Karpas-422 (cell line): ENCODE measurements at regions not wholly inside any gene's neighbourhood (a gene's known extent, or its start where the extent isn't known, plus 50 kb on each side); places are given as distances from the start of the nearest gene placed in this dataset.

Experiments
- DNase-seq: peaks from one replicate; pipeline ENCODE4 v3.0.0-alpha.2; 2015
- H2AFZ ChIP-seq: fragments of 200-600 bp; sonication (generic); 2 replicates; pipeline ENCODE4 v1.6.1; 2014; ENCODE audit warnings: antibody characterized with exemption, low read length, mixed read lengths
- H3K27ac ChIP-seq: fragments of 200-600 bp; sonication (generic); 2 replicates; pipeline ENCODE4 v1.5.1; 2014; ENCODE audit warnings: mild to moderate bottlenecking, low read length, moderate library complexity
- H3K27me3 ChIP-seq: fragments of 200-600 bp; sonication (generic); 2 replicates; pipeline ENCODE4 v1.6.1; 2014; ENCODE audit warnings: low read length, mixed read lengths
- H3K36me3 ChIP-seq: fragments of 200-600 bp; sonication (generic); 2 replicates; pipeline ENCODE4 v1.6.1; 2014; ENCODE audit warnings: low read length, mixed read lengths; ENCODE audit not compliant: insufficient read depth
- H3K4me1 ChIP-seq: fragments of 200-600 bp; sonication (generic); 2 replicates; pipeline ENCODE4 v1.6.1; 2014; ENCODE audit warnings: mild to moderate bottlenecking, low read length, mixed read lengths
- H3K4me2 ChIP-seq: fragments of 200-600 bp; sonication (generic); 2 replicates; pipeline ENCODE4 v1.6.1; 2014; ENCODE audit warnings: low read length, low read depth, mild to moderate bottlenecking; ENCODE audit not compliant: poor library complexity, severe bottlenecking
- H3K4me3 ChIP-seq: fragments of 200-600 bp; sonication (generic); 2 replicates; pipeline ENCODE4 v1.5.1; 2014; ENCODE audit warnings: mild to moderate bottlenecking, antibody characterized with exemption, low read length, mixed read lengths
- H3K79me2 ChIP-seq: fragments of 200-600 bp; sonication (generic); 2 replicates; pipeline ENCODE4 v1.6.1; 2014; ENCODE audit warnings: mild to moderate bottlenecking, low read length, mixed read lengths
- H3K9ac ChIP-seq: fragments of 200-600 bp; sonication (generic); 2 replicates; pipeline ENCODE4 v1.6.0; 2014; ENCODE audit warnings: low read length
- H3K9me2 ChIP-seq: fragments of 200-600 bp; sonication (generic), shearing (Covaris generic); replicated peaks from 2 replicates; pipeline ENCODE4 v1.6.0; 2014; ENCODE audit warnings: mild to moderate bottlenecking, low read length, moderate library complexity; ENCODE audit not compliant: insufficient read depth
- H3K9me3 ChIP-seq: fragments of 300-700, 200-600 bp; sonication (generic); 2 replicates; pipeline ENCODE4 v1.6.1; 2014; ENCODE audit warnings: low read length, mixed read lengths
- H4K20me1 ChIP-seq: fragments of 200-600 bp; sonication (generic); 2 replicates; pipeline ENCODE4 v1.6.1; 2014; ENCODE audit warnings: mild to moderate bottlenecking, antibody characterized with exemption, low read length, low read depth; ENCODE audit not compliant: insufficient read depth

DNA sequence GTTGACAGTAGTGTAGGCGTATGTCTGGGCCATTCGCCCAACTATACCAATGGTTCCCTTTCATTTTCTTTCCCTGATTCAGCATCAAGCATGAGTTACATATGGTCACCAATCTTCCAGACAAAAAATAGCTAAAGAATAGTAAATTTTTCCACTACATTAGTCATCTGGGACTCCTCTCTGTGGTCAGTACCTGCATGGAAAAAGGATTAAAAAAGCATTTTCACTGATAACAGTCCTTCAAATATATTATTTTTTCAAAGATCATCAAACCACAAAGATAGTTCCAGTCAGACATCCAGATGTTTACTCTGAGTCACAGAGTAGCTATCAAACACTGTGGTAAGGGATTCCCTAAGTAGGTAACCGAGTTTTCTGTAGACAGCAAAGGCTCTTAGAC, 302.6 kb upstream of the SEMA3D start:
- Histone ChIP-seq H3K79me2 (no peaks in the 10 kb centered on the region), H3K4me1 (no peaks in the 10 kb centered on the region), H2AFZ (no peak overlapping the region), H4K20me1 (no peaks in the 10 kb centered on the region), H3K27ac (no peak overlapping the region), H3K9me3 (peaks cover 23% of the 10 kb centered on the region), H3K4me3 (no peak overlapping the region), H3K4me2 (no peak overlapping the region), H3K9ac (no peak overlapping the region), H3K27me3 (no peaks in the 10 kb centered on the region), H3K9me2 (no peaks in the 10 kb centered on the region), H3K36me3 (no peaks in the 10 kb centered on the region)
- DNase-seq, result no peak

DNA sequence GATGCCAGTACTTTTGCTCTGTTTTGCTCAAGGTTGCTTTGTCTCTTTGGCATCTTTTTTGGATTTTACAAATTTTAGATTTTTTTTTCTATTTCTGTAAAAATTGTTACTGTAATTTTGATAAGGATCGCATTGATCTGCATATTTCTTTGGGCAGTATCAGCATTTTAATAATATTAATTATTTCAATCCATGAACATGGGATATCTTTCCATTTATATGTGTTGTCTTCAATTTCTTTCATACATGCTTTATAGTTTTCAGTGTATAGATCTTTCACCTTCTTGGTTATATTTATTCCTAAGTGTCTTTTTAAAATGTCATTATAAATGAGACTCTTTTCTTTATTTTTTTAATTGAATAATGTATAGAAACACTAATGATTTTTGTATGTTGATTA, 301.6 kb upstream of the SEMA3D start:
- Histone ChIP-seq H3K27me3 (no peaks in the 10 kb centered on the region), H3K4me3 (no peak overlapping the region)

DNA sequence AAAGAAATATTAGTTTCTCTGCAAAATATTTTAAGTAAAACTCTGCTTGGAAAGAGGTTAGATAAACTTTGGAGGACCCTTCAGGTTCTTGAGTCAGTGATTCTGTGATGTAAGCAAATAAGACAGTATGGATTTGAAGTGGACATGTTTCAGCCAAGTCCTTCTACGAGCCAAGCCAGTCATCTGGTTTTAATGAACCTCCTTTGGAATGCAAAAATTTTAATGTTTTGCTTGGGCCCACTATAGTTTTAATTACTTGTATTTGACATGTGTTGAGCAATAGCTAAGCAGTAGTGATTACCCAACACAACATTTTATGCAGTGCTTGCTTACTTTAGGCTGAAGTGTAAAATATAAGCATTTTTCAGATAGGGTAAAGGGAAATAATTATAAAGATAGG, 296.3 kb upstream of the SEMA3D start:
- Histone ChIP-seq H3K27me3 (no peaks in the 10 kb centered on the region), H3K9me2 (no peaks in the 10 kb centered on the region), H3K27ac (no peak overlapping the region), H3K4me1 (no peaks in the 10 kb centered on the region), H3K4me2 (no peak overlapping the region), H2AFZ (no peak overlapping the region), H3K36me3 (no peaks in the 10 kb centered on the region), H3K9ac (no peak overlapping the region), H3K4me3 (no peak overlapping the region), H4K20me1 (no peaks in the 10 kb centered on the region), H3K9me3 (peaks cover 29% of the 10 kb centered on the region), H3K79me2 (no peaks in the 10 kb centered on the region)
- DNase-seq, result no peak

More for the DNA sequence above, 301.6 kb upstream of the SEMA3D start:
- Histone ChIP-seq H3K9ac (no peak overlapping the region), H2AFZ (no peak overlapping the region), H4K20me1 (no peaks in the 10 kb centered on the region), H3K79me2 (no peaks in the 10 kb centered on the region), H3K27ac (no peak overlapping the region), H3K4me2 (no peak overlapping the region), H3K9me2 (no peaks in the 10 kb centered on the region), H3K36me3 (no peaks in the 10 kb centered on the region), H3K4me1 (no peaks in the 10 kb centered on the region), H3K9me3 (peaks cover 18% of the 10 kb centered on the region)
- DNase-seq, result no peak

DNA sequence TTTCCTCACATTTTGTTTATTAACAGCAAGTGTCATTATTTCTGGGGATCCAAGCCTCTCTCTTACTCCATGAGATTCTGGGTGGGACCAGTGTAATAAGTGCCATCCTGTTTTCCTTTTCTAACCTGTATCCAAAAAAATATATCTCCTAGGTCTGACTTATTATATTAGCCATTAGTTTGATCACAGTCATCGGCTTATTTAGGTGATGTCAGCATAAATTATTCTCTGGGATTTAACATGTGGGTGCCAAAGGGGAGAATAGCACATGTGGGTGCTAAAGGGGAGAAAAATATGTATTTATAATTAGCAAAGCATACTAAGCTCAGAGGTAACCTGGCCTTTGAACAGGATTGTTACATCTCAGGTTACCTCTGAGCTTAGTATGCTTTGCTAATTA, 293.8 kb upstream of the SEMA3D start:
- H3K79me2 ChIP-seq, result no peaks in the 10 kb centered on the region
- no peaks in the 10 kb centered on the region for H3K4me1 ChIP-seq
- H3K9ac ChIP-seq, result no peak overlapping the region
- no peak overlapping the region for H3K4me3 ChIP-seq
- no peak overlapping the region for H3K4me2 ChIP-seq
- H3K9me2 ChIP-seq, result no peaks in the 10 kb centered on the region
- no peaks in the 10 kb centered on the region for H4K20me1 ChIP-seq
- no peak for DNase-seq
- H3K27me3 ChIP-seq, result no peaks in the 10 kb centered on the region
- H3K9me3 ChIP-seq, result peaks cover 31% of the 10 kb centered on the region
- H3K27ac ChIP-seq, result no peak overlapping the region
- H3K36me3 ChIP-seq, result no peaks in the 10 kb centered on the region
- H2AFZ ChIP-seq, result no peak overlapping the region

DNA sequence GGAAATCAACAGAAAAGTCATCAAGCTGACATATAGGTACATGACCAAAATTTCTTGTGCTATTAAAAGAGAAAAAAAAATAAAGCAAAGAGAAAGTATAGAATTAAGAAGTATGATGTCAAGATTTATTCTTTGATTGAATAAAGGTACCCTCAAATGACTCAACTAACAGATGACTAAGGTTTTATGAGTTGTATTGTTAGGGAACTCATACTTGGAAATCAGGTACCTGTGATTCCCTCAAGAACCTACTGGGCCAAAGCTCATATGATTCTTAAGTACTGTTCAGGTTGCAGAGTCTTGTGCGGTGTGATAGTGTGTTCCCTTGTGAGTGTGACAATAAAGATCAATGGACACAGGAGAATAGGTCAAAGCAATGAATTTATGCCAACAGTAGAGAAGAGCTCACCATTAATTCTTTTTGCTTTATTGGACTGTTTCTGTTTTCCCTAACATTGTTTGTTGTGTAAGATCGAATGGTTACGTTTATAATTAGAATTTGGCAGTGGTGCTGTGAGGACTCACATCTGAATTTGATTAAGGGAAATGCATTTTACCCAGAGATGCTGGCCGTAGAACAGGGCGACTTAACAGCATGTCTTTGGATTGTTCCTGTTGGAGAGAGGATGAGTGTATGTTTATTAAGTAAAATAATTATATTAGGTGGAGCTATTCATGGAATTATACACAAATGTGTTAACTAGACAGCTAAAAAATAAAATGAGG, 293.2 kb upstream of the SEMA3D start:
- Histone ChIP-seq H3K36me3 (no peaks in the 10 kb centered on the region), H3K9ac (no peak overlapping the region), H3K9me3 (peaks cover 30% of the 10 kb centered on the region; the same call in 1 of the 2 replicates), H3K9me2 (no peaks in the 10 kb centered on the region), H2AFZ (no peak overlapping the region), H3K27me3 (no peaks in the 10 kb centered on the region), H3K4me3 (no peak overlapping the region), H3K4me1 (no peaks in the 10 kb centered on the region), H4K20me1 (no peaks in the 10 kb centered on the region), H3K4me2 (no peak overlapping the region), H3K27ac (no peak overlapping the region), H3K79me2 (no peaks in the 10 kb centered on the region)
- DNase-seq, result no peak

DNA sequence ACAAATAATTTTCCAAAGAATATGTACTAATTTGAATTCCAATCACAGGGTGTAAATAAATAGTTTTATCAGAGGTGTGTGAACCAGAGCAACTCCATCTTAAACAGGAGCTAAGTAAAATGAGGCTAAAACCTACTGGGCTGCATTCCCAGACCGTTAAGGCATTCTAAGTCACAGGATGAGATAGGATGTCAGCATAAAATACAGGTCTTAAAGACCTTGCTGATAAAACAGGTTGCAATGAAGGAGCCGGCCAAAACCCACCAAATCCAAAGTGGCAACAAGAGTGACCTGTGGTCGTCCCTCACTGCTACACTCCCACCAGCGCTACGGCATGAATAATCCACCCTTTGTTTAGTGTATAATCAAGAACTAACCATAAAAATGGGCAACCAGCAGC, 291.7 kb upstream of the SEMA3D start:
- no peaks in the 10 kb centered on the region for H3K79me2 ChIP-seq
- no peaks in the 10 kb centered on the region for H4K20me1 ChIP-seq
- H3K4me2 ChIP-seq, result no peak overlapping the region
- H3K9ac ChIP-seq, result no peak overlapping the region
- H3K9me3 ChIP-seq, result peaks cover 25% of the 10 kb centered on the region; the same call in 1 of the 2 replicates
- H3K4me1 ChIP-seq, result no peaks in the 10 kb centered on the region
- no peak overlapping the region for H2AFZ ChIP-seq
- H3K27ac ChIP-seq, result no peak overlapping the region
- DNase-seq, result no peak
- H3K27me3 ChIP-seq, result no peaks in the 10 kb centered on the region
- no peaks in the 10 kb centered on the region for H3K36me3 ChIP-seq
- no peaks in the 10 kb centered on the region for H3K9me2 ChIP-seq
- no peak overlapping the region for H3K4me3 ChIP-seq

DNA sequence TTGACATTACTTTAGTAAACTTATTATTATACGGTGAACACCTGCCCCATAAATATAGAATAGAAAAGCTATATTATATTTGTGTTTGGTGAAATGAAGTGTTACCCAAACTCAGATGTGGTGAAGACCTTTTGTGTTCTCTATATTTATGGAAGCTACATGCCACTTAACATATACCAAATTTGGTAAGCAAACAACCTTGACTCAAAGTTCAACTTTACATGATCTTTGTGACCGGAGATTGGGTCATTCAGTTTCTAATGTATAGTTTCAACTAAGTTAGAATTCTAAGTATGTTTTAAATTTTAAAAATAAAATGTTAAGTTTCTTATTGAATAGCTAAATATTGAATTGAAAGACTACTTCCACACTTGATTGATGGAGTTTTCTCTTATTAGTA, 288.6 kb upstream of the SEMA3D start:
- H3K4me3 ChIP-seq, result no peak overlapping the region

DNA sequence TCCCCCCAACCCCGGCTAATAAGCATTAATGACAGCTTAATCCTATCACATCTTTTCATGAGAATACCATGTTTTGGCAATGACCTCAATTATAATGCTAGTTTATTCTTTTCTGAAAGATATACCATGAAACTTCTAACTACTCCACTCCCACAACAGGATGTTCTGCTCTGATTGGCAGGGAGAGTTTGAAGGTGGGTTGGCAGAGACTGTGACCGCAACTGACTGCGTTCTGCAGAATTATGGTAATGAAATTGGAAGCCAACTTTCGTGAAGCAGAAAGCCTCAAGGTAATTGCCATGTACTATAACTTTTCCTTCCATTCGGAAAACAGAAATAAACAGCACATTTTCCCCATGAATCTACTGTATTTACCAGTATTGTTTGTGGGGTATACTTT, 288.2 kb upstream of the SEMA3D start:
- Histone ChIP-seq H3K36me3 (no peaks in the 10 kb centered on the region), H3K9ac (no peak overlapping the region), H2AFZ (no peak overlapping the region), H3K27me3 (no peaks in the 10 kb centered on the region), H3K9me2 (no peaks in the 10 kb centered on the region), H3K79me2 (no peaks in the 10 kb centered on the region), H3K4me3 (no peak overlapping the region), H4K20me1 (no peaks in the 10 kb centered on the region), H3K27ac (no peak overlapping the region), H3K9me3 (peaks cover 21% of the 10 kb centered on the region; the same call in 1 of the 2 replicates), H3K4me2 (no peak overlapping the region), H3K4me1 (no peaks in the 10 kb centered on the region)
- DNase-seq, result no peak

More for the DNA sequence above, 288.6 kb upstream of the SEMA3D start:
- H3K4me1 ChIP-seq, result no peaks in the 10 kb centered on the region
- no peak overlapping the region for H3K27ac ChIP-seq
- no peaks in the 10 kb centered on the region for H3K36me3 ChIP-seq
- no peaks in the 10 kb centered on the region for H3K9me2 ChIP-seq
- H3K4me2 ChIP-seq, result no peak overlapping the region
- H3K9me3 ChIP-seq, result peaks cover 23% of the 10 kb centered on the region; the same call in 1 of the 2 replicates
- no peaks in the 10 kb centered on the region for H4K20me1 ChIP-seq
- no peaks in the 10 kb centered on the region for H3K27me3 ChIP-seq
- no peaks in the 10 kb centered on the region for H3K79me2 ChIP-seq
- no peak overlapping the region for H2AFZ ChIP-seq
- no peak overlapping the region for H3K9ac ChIP-seq
- DNase-seq, result no peak
